Panc1 (cell line): ENCODE measurements at regions not wholly inside any gene's neighbourhood (a gene's known extent, or its start where the extent isn't known, plus 50 kb on each side); places are given as distances from the start of the nearest gene placed in this dataset.

Source experiments
- ATAC-seq: fragments of 200-7000 bp; cut with Tn5 transposase; 2 replicates; pipeline ENCODE4 v1.9.1; 2020; ENCODE audit warnings: mild to moderate bottlenecking, moderate library complexity
- BruUV-seq: library from RNA; stranded (reverse); fragments of 400-500 nt; replicated peaks from 2 replicates; lab custom pipeline; 2021; lab: Mats Ljungman, UMichigan
- CTCF ChIA-PET: fragments of 300-600 bp; sonication (Branson Sonifier 250); formaldehyde crosslinking; loops from one replicate; lab custom pipeline; 2022; ENCODE audit warnings: antibody characterized with exemption; lab: Charles Lee
- POLR2A ChIA-PET: fragments of 300-600 bp; sonication (Branson Sonifier 250); formaldehyde crosslinking; loops from one replicate; lab custom pipeline; 2022; ENCODE audit warnings: antibody characterized with exemption; lab: Charles Lee
- DNase-seq: peaks from one replicate; pipeline ENCODE4 v3.0.0-alpha.2; 2010; ENCODE audit warnings: low read depth, low spot score
- H3K27ac ChIP-seq: 2 replicates; pipeline ENCODE4 v1.5.1; 2011; ENCODE audit warnings: mild to moderate bottlenecking, low read length, inconsistent platforms
- H3K27me3 ChIP-seq: fragments of 200-500 bp; sonication (Bioruptor generic); 2 replicates; pipeline ENCODE4 v1.6.0; 2014; ENCODE audit warnings: low read length, inconsistent platforms; ENCODE audit not compliant: control insufficient read depth, insufficient read depth
- H3K36me3 ChIP-seq: fragments of 200-500 bp; sonication (Bioruptor generic); 2 replicates; pipeline ENCODE4 v1.5.1; 2014; ENCODE audit warnings: inconsistent platforms, mild to moderate bottlenecking, low read length, moderate library complexity; ENCODE audit not compliant: control insufficient read depth, insufficient read depth
- H3K4me1 ChIP-seq: 2 replicates; pipeline ENCODE4 v1.5.1; 2011; ENCODE audit warnings: inconsistent platforms, mild to moderate bottlenecking, low read length, moderate library complexity; ENCODE audit not compliant: control insufficient read depth, insufficient read depth
- H3K4me3 ChIP-seq, 2 experiments: 2 replicates each; pipeline ENCODE4 v1.5.1; 2011 to 2012; ENCODE audit warnings: low read depth in 2 of 2, low read length in 2 of 2, mild to moderate bottlenecking in 2 of 2, inconsistent platforms in 1 of 2, moderate library complexity in 1 of 2
- H3K9me3 ChIP-seq: fragments of 200-500 bp; sonication (Bioruptor generic); 2 replicates; pipeline ENCODE4 v1.5.1; 2014; ENCODE audit warnings: low read depth, mild to moderate bottlenecking, inconsistent platforms, low read length, moderate library complexity; ENCODE audit not compliant: control insufficient read depth, insufficient read depth
- POLR2AphosphoS5 ChIP-seq: IDR thresholded peaks from 2 replicates; pipeline ENCODE4 v1.6.1; 2012; ENCODE audit warnings: mild to moderate bottlenecking, low read depth, low read length, moderate library complexity
- SIN3A ChIP-seq: IDR thresholded peaks from 2 replicates; pipeline ENCODE4 v1.6.1; 2012; ENCODE audit warnings: low read depth, mild to moderate bottlenecking, low read length, moderate library complexity, borderline replicate concordance; ENCODE audit not compliant: insufficient read depth
- TCF7L2 ChIP-seq: IDR thresholded peaks from 2 replicates; pipeline ENCODE4 v1.6.1; 2011; ENCODE audit warnings: mild to moderate bottlenecking, low read depth, low read length, inconsistent platforms
- in situ Hi-C: cut with HindIII; loops from 2 replicates; pipeline ENCODE4 v1.10.0; 2016; ENCODE audit warnings: low sequenced_read_pairs, low pct_unique_long_range_greater_than_20kb
- intact Hi-C: fragments of 100-400 bp; cut with micrococcal nuclease; formaldehyde crosslinking; loops from one replicate; pipeline ENCODE4 v1.10.0; 2022; ENCODE audit not compliant: unreplicated experiment
- TF ChIP-seq, protein P1 (sequence below), 2 experiments: IDR thresholded peaks; 2 replicates each; pipeline ENCODE4 v1.6.1; 2011 to 2012; ENCODE audit warnings: low read depth in 2 of 2, control low read depth in 1 of 2, low read length in 1 of 2, mild to moderate bottlenecking in 1 of 2, moderate library complexity in 1 of 2; ENCODE audit not compliant: insufficient read depth in 1 of 2
- TF ChIP-seq, protein P2 (sequence below): fragments of 450-650 bp; IDR thresholded peaks from 2 replicates; pipeline ENCODE4 v1.5.1; 2017; ENCODE audit warnings: mild to moderate bottlenecking

DNA sequence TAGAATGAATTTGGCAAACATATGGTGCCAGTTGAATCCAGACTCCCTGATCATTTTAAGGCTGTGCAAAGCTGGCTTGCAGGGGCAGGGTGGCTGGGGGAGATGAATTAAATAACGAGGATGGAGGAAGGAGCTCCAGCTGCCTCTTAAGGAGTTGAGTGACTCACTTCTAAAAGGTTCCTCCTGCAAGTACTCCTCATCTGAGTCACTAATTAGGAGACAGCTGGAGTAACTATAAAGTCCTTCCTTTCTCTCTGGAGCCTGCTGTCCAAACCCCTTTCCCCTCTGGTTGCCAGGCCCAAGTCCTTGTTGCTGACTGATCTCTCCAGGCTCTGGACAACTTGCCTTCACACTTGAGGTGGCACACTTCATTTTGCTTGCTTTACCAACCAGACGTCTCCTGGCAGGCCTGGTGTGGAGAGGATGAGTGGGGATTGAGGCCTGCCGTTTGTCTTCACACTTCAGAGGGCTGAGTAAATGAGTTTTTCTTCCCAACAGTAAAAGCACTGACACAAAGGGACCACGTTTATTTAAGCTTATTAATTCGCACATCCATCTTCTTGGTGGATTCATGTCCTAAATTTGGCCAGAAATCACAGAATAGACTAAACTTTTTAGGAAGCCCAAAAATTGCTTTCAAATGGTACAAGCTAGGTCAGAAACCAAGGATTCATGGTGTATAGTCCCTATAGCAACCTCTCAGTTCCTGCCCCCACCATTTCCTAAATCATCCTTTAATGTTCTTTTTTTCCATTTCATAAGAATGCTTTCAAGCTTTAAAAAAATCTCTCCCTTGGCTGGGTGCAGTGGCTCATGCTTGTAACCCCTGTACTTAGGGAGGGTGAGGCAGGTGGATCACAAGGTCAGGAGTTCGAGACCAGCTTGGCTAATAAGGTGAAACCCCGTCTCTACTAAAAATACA, 90.5 kb upstream of the MYRIP start:
- TF ChIP-seq, protein P1, sequence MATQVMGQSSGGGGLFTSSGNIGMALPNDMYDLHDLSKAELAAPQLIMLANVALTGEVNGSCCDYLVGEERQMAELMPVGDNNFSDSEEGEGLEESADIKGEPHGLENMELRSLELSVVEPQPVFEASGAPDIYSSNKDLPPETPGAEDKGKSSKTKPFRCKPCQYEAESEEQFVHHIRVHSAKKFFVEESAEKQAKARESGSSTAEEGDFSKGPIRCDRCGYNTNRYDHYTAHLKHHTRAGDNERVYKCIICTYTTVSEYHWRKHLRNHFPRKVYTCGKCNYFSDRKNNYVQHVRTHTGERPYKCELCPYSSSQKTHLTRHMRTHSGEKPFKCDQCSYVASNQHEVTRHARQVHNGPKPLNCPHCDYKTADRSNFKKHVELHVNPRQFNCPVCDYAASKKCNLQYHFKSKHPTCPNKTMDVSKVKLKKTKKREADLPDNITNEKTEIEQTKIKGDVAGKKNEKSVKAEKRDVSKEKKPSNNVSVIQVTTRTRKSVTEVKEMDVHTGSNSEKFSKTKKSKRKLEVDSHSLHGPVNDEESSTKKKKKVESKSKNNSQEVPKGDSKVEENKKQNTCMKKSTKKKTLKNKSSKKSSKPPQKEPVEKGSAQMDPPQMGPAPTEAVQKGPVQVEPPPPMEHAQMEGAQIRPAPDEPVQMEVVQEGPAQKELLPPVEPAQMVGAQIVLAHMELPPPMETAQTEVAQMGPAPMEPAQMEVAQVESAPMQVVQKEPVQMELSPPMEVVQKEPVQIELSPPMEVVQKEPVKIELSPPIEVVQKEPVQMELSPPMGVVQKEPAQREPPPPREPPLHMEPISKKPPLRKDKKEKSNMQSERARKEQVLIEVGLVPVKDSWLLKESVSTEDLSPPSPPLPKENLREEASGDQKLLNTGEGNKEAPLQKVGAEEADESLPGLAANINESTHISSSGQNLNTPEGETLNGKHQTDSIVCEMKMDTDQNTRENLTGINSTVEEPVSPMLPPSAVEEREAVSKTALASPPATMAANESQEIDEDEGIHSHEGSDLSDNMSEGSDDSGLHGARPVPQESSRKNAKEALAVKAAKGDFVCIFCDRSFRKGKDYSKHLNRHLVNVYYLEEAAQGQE (IDR thresholded peaks at IDR 0.05; ENCODE audit: insufficient read depth in 1 of 2, low read depth in 2 of 2, low read length in 1 of 2), result no peak
- TF ChIP-seq POLR2AphosphoS5 (no peak), TCF7L2 (no peak), SIN3A (no peak)
- TF ChIP-seq, protein P2, sequence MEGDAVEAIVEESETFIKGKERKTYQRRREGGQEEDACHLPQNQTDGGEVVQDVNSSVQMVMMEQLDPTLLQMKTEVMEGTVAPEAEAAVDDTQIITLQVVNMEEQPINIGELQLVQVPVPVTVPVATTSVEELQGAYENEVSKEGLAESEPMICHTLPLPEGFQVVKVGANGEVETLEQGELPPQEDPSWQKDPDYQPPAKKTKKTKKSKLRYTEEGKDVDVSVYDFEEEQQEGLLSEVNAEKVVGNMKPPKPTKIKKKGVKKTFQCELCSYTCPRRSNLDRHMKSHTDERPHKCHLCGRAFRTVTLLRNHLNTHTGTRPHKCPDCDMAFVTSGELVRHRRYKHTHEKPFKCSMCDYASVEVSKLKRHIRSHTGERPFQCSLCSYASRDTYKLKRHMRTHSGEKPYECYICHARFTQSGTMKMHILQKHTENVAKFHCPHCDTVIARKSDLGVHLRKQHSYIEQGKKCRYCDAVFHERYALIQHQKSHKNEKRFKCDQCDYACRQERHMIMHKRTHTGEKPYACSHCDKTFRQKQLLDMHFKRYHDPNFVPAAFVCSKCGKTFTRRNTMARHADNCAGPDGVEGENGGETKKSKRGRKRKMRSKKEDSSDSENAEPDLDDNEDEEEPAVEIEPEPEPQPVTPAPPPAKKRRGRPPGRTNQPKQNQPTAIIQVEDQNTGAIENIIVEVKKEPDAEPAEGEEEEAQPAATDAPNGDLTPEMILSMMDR, result no peak
- DNase-seq (no peak), ATAC-seq (no peak; the same call in 1 of the 2 replicates)
- Histone ChIP-seq H3K9me3 (no peaks in the 10 kb centered on the region), H3K27me3 (no peaks in the 10 kb centered on the region), H3K4me3 (no peak overlapping the region), H3K36me3 (no peaks in the 10 kb centered on the region), H3K27ac (no peak overlapping the region), H3K4me1 (no peaks in the 10 kb centered on the region)
- BruUV-seq, result no TSS peak
- ChIA-PET POLR2A (no interaction called here), CTCF (no interaction called here)
- in situ Hi-C loops (no loop called here), intact Hi-C loops (no loop called here)

DNA sequence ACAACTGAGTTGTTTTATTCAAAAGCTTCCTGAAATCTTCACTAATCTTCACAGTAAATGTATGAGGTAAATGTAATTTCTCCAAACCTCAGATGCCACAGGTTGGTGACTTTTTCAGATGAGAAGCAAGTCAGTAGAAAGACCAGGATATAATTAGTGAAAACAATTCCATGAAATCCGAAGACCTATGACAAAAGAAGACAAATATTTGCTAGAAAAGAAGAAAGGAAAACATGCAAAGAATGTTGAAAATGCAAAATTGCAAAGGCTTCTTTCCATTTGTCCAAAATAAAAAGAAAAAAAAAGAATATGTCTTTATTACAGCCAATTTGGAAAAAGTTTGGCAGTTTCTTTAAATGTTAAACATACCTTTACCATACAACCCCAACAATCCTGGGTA, 88.3 kb upstream of the MYRIP start:
- H3K27me3 ChIP-seq, result no peaks in the 10 kb centered on the region
- POLR2A ChIA-PET, result no interaction called here
- no TSS peak for BruUV-seq
- DNase-seq (no peak), ATAC-seq (no peak)
- no peaks in the 10 kb centered on the region for H3K36me3 ChIP-seq
- H3K4me1 ChIP-seq, result no peaks in the 10 kb centered on the region
- intact Hi-C loops, result no loop called here
- H3K4me3 ChIP-seq, result no peak overlapping the region
- in situ Hi-C loops, result no loop called here
- H3K9me3 ChIP-seq, result no peaks in the 10 kb centered on the region
- H3K27ac ChIP-seq, result no peak overlapping the region
- CTCF ChIA-PET, result no interaction called here
- TF ChIP-seq SIN3A (no peak), TCF7L2 (no peak), POLR2AphosphoS5 (no peak)
- TF ChIP-seq, protein P1 (IDR thresholded peaks at IDR 0.05; ENCODE audit: insufficient read depth in 1 of 2, low read depth in 2 of 2, low read length in 1 of 2), result no peak
- TF ChIP-seq, protein P2, result no peak
